Panc1 (cell line): ENCODE measurements at regions not wholly inside any gene's neighbourhood (a gene's known extent, or its start where the extent isn't known, plus 50 kb on each side); places are given as distances from the start of the nearest gene placed in this dataset.

ENCODE experiments used
- ATAC-seq: fragments of 200-7000 bp; cut with Tn5 transposase; 2 replicates; pipeline ENCODE4 v1.9.1; 2020; ENCODE audit warnings: mild to moderate bottlenecking, moderate library complexity
- BruUV-seq: library from RNA; stranded (reverse); fragments of 400-500 nt; replicated peaks from 2 replicates; lab custom pipeline; 2021; lab: Mats Ljungman, UMichigan
- CTCF ChIA-PET: fragments of 300-600 bp; sonication (Branson Sonifier 250); formaldehyde crosslinking; loops from one replicate; lab custom pipeline; 2022; ENCODE audit warnings: antibody characterized with exemption; lab: Charles Lee
- POLR2A ChIA-PET: fragments of 300-600 bp; sonication (Branson Sonifier 250); formaldehyde crosslinking; loops from one replicate; lab custom pipeline; 2022; ENCODE audit warnings: antibody characterized with exemption; lab: Charles Lee
- DNase-seq: peaks from one replicate; pipeline ENCODE4 v3.0.0-alpha.2; 2010; ENCODE audit warnings: low read depth, low spot score
- H3K27ac ChIP-seq: 2 replicates; pipeline ENCODE4 v1.5.1; 2011; ENCODE audit warnings: mild to moderate bottlenecking, low read length, inconsistent platforms
- H3K27me3 ChIP-seq: fragments of 200-500 bp; sonication (Bioruptor generic); 2 replicates; pipeline ENCODE4 v1.6.0; 2014; ENCODE audit warnings: low read length, inconsistent platforms; ENCODE audit not compliant: control insufficient read depth, insufficient read depth
- H3K36me3 ChIP-seq: fragments of 200-500 bp; sonication (Bioruptor generic); 2 replicates; pipeline ENCODE4 v1.5.1; 2014; ENCODE audit warnings: inconsistent platforms, mild to moderate bottlenecking, low read length, moderate library complexity; ENCODE audit not compliant: control insufficient read depth, insufficient read depth
- H3K4me1 ChIP-seq: 2 replicates; pipeline ENCODE4 v1.5.1; 2011; ENCODE audit warnings: inconsistent platforms, mild to moderate bottlenecking, low read length, moderate library complexity; ENCODE audit not compliant: control insufficient read depth, insufficient read depth
- H3K4me3 ChIP-seq, 2 experiments: 2 replicates each; pipeline ENCODE4 v1.5.1; 2011 to 2012; ENCODE audit warnings: low read depth in 2 of 2, low read length in 2 of 2, mild to moderate bottlenecking in 2 of 2, inconsistent platforms in 1 of 2, moderate library complexity in 1 of 2
- H3K9me3 ChIP-seq: fragments of 200-500 bp; sonication (Bioruptor generic); 2 replicates; pipeline ENCODE4 v1.5.1; 2014; ENCODE audit warnings: low read depth, mild to moderate bottlenecking, inconsistent platforms, low read length, moderate library complexity; ENCODE audit not compliant: control insufficient read depth, insufficient read depth
- POLR2AphosphoS5 ChIP-seq: IDR thresholded peaks from 2 replicates; pipeline ENCODE4 v1.6.1; 2012; ENCODE audit warnings: mild to moderate bottlenecking, low read depth, low read length, moderate library complexity
- SIN3A ChIP-seq: IDR thresholded peaks from 2 replicates; pipeline ENCODE4 v1.6.1; 2012; ENCODE audit warnings: low read depth, mild to moderate bottlenecking, low read length, moderate library complexity, borderline replicate concordance; ENCODE audit not compliant: insufficient read depth
- TCF7L2 ChIP-seq: IDR thresholded peaks from 2 replicates; pipeline ENCODE4 v1.6.1; 2011; ENCODE audit warnings: mild to moderate bottlenecking, low read depth, low read length, inconsistent platforms
- in situ Hi-C: cut with HindIII; loops from 2 replicates; pipeline ENCODE4 v1.10.0; 2016; ENCODE audit warnings: low sequenced_read_pairs, low pct_unique_long_range_greater_than_20kb
- intact Hi-C: fragments of 100-400 bp; cut with micrococcal nuclease; formaldehyde crosslinking; loops from one replicate; pipeline ENCODE4 v1.10.0; 2022; ENCODE audit not compliant: unreplicated experiment
- TF ChIP-seq, protein P1 (sequence below), 2 experiments: IDR thresholded peaks; 2 replicates each; pipeline ENCODE4 v1.6.1; 2011 to 2012; ENCODE audit warnings: low read depth in 2 of 2, control low read depth in 1 of 2, low read length in 1 of 2, mild to moderate bottlenecking in 1 of 2, moderate library complexity in 1 of 2; ENCODE audit not compliant: insufficient read depth in 1 of 2
- TF ChIP-seq, protein P2 (sequence below): fragments of 450-650 bp; IDR thresholded peaks from 2 replicates; pipeline ENCODE4 v1.5.1; 2017; ENCODE audit warnings: mild to moderate bottlenecking

DNA sequence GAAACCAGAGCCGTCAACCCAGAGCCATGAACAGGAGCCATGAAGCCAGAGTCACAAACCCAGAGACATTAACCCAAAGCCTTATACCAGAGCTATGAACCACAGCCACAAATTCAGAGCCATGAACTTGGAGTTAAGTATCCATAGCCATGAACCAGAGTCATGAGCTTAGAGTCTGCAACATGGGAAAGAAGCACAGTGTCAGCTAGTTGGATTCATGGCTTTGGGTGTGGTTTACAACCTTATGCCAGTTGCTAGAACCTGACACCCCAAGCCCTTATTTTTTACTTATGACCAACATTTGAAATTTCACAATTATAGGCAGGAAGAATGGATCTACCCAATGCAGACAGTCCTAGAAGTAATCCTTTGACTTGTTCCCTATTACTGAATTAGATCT lies 128.9 kb upstream of the FAM78B start:
- H3K27me3 ChIP-seq, result no peaks in the 10 kb centered on the region; the same call in none of the 2 replicates
- in situ Hi-C loops, result no loop called here
- TF ChIP-seq POLR2AphosphoS5, result no peak
- TF ChIP-seq, protein P1, sequence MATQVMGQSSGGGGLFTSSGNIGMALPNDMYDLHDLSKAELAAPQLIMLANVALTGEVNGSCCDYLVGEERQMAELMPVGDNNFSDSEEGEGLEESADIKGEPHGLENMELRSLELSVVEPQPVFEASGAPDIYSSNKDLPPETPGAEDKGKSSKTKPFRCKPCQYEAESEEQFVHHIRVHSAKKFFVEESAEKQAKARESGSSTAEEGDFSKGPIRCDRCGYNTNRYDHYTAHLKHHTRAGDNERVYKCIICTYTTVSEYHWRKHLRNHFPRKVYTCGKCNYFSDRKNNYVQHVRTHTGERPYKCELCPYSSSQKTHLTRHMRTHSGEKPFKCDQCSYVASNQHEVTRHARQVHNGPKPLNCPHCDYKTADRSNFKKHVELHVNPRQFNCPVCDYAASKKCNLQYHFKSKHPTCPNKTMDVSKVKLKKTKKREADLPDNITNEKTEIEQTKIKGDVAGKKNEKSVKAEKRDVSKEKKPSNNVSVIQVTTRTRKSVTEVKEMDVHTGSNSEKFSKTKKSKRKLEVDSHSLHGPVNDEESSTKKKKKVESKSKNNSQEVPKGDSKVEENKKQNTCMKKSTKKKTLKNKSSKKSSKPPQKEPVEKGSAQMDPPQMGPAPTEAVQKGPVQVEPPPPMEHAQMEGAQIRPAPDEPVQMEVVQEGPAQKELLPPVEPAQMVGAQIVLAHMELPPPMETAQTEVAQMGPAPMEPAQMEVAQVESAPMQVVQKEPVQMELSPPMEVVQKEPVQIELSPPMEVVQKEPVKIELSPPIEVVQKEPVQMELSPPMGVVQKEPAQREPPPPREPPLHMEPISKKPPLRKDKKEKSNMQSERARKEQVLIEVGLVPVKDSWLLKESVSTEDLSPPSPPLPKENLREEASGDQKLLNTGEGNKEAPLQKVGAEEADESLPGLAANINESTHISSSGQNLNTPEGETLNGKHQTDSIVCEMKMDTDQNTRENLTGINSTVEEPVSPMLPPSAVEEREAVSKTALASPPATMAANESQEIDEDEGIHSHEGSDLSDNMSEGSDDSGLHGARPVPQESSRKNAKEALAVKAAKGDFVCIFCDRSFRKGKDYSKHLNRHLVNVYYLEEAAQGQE (IDR thresholded peaks at IDR 0.05; ENCODE audit: insufficient read depth in 1 of 2, low read depth in 2 of 2, low read length in 1 of 2), result no peak
- TF ChIP-seq, protein P2, sequence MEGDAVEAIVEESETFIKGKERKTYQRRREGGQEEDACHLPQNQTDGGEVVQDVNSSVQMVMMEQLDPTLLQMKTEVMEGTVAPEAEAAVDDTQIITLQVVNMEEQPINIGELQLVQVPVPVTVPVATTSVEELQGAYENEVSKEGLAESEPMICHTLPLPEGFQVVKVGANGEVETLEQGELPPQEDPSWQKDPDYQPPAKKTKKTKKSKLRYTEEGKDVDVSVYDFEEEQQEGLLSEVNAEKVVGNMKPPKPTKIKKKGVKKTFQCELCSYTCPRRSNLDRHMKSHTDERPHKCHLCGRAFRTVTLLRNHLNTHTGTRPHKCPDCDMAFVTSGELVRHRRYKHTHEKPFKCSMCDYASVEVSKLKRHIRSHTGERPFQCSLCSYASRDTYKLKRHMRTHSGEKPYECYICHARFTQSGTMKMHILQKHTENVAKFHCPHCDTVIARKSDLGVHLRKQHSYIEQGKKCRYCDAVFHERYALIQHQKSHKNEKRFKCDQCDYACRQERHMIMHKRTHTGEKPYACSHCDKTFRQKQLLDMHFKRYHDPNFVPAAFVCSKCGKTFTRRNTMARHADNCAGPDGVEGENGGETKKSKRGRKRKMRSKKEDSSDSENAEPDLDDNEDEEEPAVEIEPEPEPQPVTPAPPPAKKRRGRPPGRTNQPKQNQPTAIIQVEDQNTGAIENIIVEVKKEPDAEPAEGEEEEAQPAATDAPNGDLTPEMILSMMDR, result no peak
- no peak for TF ChIP-seq SIN3A
- no peak for TF ChIP-seq TCF7L2
- no peaks in the 10 kb centered on the region for H3K4me1 ChIP-seq
- ChIA-PET POLR2A (no interaction called here), CTCF (no interaction called here)
- intact Hi-C loops, result no loop called here
- H3K9me3 ChIP-seq, result no peaks in the 10 kb centered on the region
- DNase-seq (no peak), ATAC-seq (no peak)
- no peak overlapping the region for H3K27ac ChIP-seq
- H3K4me3 ChIP-seq, result no peak overlapping the region
- BruUV-seq, result no TSS peak
- H3K36me3 ChIP-seq, result no peaks in the 10 kb centered on the region

DNA sequence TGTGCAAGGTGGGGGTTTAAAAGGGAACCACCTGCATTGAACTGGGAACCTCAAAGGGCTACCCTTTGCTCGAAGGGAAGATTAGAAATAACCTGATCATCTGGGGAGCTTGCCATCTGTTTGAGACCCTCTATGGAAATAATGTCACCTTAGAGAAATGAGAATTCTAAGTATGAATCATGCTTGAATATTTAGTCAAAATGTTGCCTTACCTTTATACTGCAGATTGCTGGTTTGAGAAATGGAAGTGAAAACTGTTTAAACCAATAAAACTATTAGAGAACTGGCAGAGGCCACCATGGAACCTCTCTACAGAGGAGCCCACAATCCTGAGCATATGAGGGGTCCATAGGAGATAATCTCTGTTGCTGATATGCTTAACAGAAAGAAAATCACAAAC lies 131.2 kb upstream of the FAM78B start:
- POLR2A ChIA-PET, result no interaction called here
- BruUV-seq, result no TSS peak
- Histone ChIP-seq H3K36me3 (no peaks in the 10 kb centered on the region), H3K4me1 (no peaks in the 10 kb centered on the region), H3K9me3 (no peaks in the 10 kb centered on the region), H3K27ac (no peak overlapping the region), H3K27me3 (no peaks in the 10 kb centered on the region), H3K4me3 (no peak overlapping the region)
- in situ Hi-C loops (no loop called here), intact Hi-C loops (no loop called here)
- TF ChIP-seq SIN3A (no peak), POLR2AphosphoS5 (no peak), TCF7L2 (no peak)
- TF ChIP-seq, protein P1 (IDR thresholded peaks at IDR 0.05; ENCODE audit: insufficient read depth in 1 of 2, low read depth in 2 of 2, low read length in 1 of 2), result no peak
- CTCF ChIA-PET, result no interaction called here
- DNase-seq, result no peak
- ATAC-seq, result no peak
